Body of pancreas (tissue), 4 donors: ENCODE measurements at regions not wholly inside any gene's neighbourhood (a gene's known extent, or its start where the extent isn't known, plus 50 kb on each side); places are given as distances from the start of the nearest gene placed in this dataset.

Source experiments
- POLR2A ChIP-seq, 3 donors: fragments of 450-650 bp; IDR thresholded peaks; one replicate each; pipeline ENCODE4 v1.6.1; 2016; ENCODE audit warnings: antibody characterized with exemption in 3 of 3, mild to moderate bottlenecking in 2 of 3
- TF ChIP-seq, protein P1 (sequence below), 7 experiments: fragments of 450-650 bp in 4 of 7; fragments of 200-600 bp in 3 of 7; sonication (generic) in 3 of 7; IDR thresholded peaks; one replicate each; pipeline ENCODE4 v1.5.1; 2016 to 2019; ENCODE audit warnings: antibody characterized with exemption in 7 of 7

DNA sequence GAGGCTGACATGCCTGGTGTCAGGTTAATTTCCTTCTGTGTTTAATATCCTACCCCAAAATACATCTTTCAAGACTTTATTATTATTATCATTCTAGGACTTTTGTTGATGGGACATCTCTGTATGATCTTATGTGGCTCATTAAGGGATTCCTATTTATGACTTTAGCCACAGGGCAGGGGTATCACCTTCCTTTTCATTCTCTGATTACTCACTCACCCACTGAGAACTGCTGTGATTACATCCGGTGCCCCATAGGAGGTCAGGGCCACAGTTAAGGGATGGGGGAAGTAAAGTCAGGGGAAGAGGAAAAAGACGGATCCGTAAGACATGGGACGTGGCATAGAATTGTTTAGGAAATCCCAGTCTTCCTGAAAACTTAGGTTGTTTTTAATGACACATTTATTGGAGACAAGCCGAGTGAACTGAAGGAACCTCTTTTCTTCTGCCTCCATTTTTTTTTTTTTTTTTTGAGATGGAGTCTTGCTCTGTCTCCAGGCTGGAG, 61.0 kb upstream of the PITRM1 start:
- TF ChIP-seq, protein P1, sequence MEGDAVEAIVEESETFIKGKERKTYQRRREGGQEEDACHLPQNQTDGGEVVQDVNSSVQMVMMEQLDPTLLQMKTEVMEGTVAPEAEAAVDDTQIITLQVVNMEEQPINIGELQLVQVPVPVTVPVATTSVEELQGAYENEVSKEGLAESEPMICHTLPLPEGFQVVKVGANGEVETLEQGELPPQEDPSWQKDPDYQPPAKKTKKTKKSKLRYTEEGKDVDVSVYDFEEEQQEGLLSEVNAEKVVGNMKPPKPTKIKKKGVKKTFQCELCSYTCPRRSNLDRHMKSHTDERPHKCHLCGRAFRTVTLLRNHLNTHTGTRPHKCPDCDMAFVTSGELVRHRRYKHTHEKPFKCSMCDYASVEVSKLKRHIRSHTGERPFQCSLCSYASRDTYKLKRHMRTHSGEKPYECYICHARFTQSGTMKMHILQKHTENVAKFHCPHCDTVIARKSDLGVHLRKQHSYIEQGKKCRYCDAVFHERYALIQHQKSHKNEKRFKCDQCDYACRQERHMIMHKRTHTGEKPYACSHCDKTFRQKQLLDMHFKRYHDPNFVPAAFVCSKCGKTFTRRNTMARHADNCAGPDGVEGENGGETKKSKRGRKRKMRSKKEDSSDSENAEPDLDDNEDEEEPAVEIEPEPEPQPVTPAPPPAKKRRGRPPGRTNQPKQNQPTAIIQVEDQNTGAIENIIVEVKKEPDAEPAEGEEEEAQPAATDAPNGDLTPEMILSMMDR (IDR thresholded peaks at IDR 0.05) = no peak
- no peak for TF ChIP-seq POLR2A (IDR thresholded peaks at IDR 0.05)
